ENCODE measurements at regions not wholly inside any gene's neighbourhood (a gene's known extent, or its start where the extent isn't known, plus 50 kb on each side); places are given as distances from the start of the nearest gene placed in this dataset.
"Not testable (repeated sequence)": the region's sequence is repeated elsewhere in the genome, so short reads cannot be mapped to it uniquely, and the experiment has no call there.

- peaks cover 2% of the 10 kb centered on the region; the same call in 1 of the 2 replicates for H3K27me3 ChIP-seq (ENCODE audit: control insufficient read depth, low read length)
- H3K4me1 ChIP-seq (ENCODE audit: control insufficient read depth, low read length): no peaks in the 10 kb centered on the region
- no peak overlapping the region for H3K4me3 ChIP-seq (ENCODE audit: low read length)
- H3F3A ChIP-seq (ENCODE audit: control insufficient read depth, insufficient read depth): no peaks in the 10 kb centered on the region
- no peak for TF ChIP-seq EZH2phosphoT487 (IDR thresholded peaks at IDR 0.05; ENCODE audit: borderline replicate concordance, low read length)
- no peak for TF ChIP-seq CTCF (IDR thresholded peaks at IDR 0.05; ENCODE audit: low read depth, low read length, poor library complexity, severe bottlenecking)
- no peak overlapping the region for H3K27ac ChIP-seq (ENCODE audit: low read depth, low read length)
- H3K79me2 ChIP-seq (ENCODE audit: control insufficient read depth, low read length): no peaks in the 10 kb centered on the region
- no peaks in the 10 kb centered on the region for H3K36me3 ChIP-seq (ENCODE audit: control insufficient read depth, low read length)
- no peak overlapping the region for H3K4me2 ChIP-seq (ENCODE audit: low read length)
- peaks cover 6% of the 10 kb centered on the region; the same call in 1 of the 2 replicates for H3K9me3 ChIP-seq (ENCODE audit: control insufficient read depth, insufficient read depth, low read length)
- no peaks in the 10 kb centered on the region for H4K20me1 ChIP-seq (ENCODE audit: control insufficient read depth, insufficient read depth, low read depth, low read length)
- H3K9me2 ChIP-seq (replicated peaks; ENCODE audit: control insufficient read depth, low read length): no peaks in the 10 kb centered on the region
Observed at GRCh38 chr7:155938129-155938528, 125.9 kb upstream of the SHH start.

- Histone ChIP-seq H3K4me3 (ENCODE audit: low read length) (no peak overlapping the region), H3K27me3 (ENCODE audit: control insufficient read depth, low read length) (no peaks in the 10 kb centered on the region; the same call in 1 of the 2 replicates), H3K27ac (ENCODE audit: low read depth, low read length) (no peak overlapping the region), H3K9me3 (ENCODE audit: control insufficient read depth, insufficient read depth, low read length) (peaks cover 6% of the 10 kb centered on the region; the same call in 1 of the 2 replicates), H4K20me1 (ENCODE audit: control insufficient read depth, insufficient read depth, low read depth, low read length) (no peaks in the 10 kb centered on the region), H3K4me1 (ENCODE audit: control insufficient read depth, low read length) (no peaks in the 10 kb centered on the region), H3K79me2 (ENCODE audit: control insufficient read depth, low read length) (no peaks in the 10 kb centered on the region), H3K4me2 (ENCODE audit: low read length) (no peak overlapping the region), H3F3A (ENCODE audit: control insufficient read depth, insufficient read depth) (no peaks in the 10 kb centered on the region), H3K36me3 (ENCODE audit: control insufficient read depth, low read length) (no peaks in the 10 kb centered on the region), H3K9me2 (replicated peaks; ENCODE audit: control insufficient read depth, low read length) (no peaks in the 10 kb centered on the region)
- TF ChIP-seq EZH2phosphoT487 (IDR thresholded peaks at IDR 0.05; ENCODE audit: borderline replicate concordance, low read length): no peak
- TF ChIP-seq CTCF (IDR thresholded peaks at IDR 0.05; ENCODE audit: low read depth, low read length, poor library complexity, severe bottlenecking): no peak
Observed at GRCh38 chr7:155935726-155936125, 123.5 kb upstream of the SHH start.

- H3K4me3 ChIP-seq (ENCODE audit: low read length): no peak overlapping the region
- H3K4me1 ChIP-seq (ENCODE audit: control insufficient read depth, low read length): no peaks in the 10 kb centered on the region
- no peak overlapping the region for H3K4me2 ChIP-seq (ENCODE audit: low read length)
- H3K79me2 ChIP-seq (ENCODE audit: control insufficient read depth, low read length): no peaks in the 10 kb centered on the region
- H3K27me3 ChIP-seq (ENCODE audit: control insufficient read depth, low read length): no peaks in the 10 kb centered on the region
- no peak overlapping the region for H3K27ac ChIP-seq (ENCODE audit: low read depth, low read length)
- no peak for TF ChIP-seq EZH2phosphoT487 (IDR thresholded peaks at IDR 0.05; ENCODE audit: borderline replicate concordance, low read length)
- TF ChIP-seq CTCF (IDR thresholded peaks at IDR 0.05; ENCODE audit: low read depth, low read length, poor library complexity, severe bottlenecking): no peak
- H4K20me1 ChIP-seq (ENCODE audit: control insufficient read depth, insufficient read depth, low read depth, low read length): no peaks in the 10 kb centered on the region
- H3K36me3 ChIP-seq (ENCODE audit: control insufficient read depth, low read length): no peaks in the 10 kb centered on the region
- no peaks in the 10 kb centered on the region for H3F3A ChIP-seq (ENCODE audit: control insufficient read depth, insufficient read depth)
- H3K9me2 ChIP-seq (replicated peaks; ENCODE audit: control insufficient read depth, low read length): no peaks in the 10 kb centered on the region
- H3K9me3 ChIP-seq (ENCODE audit: control insufficient read depth, insufficient read depth, low read length): peaks cover 6% of the 10 kb centered on the region; the same call in 1 of the 2 replicates
Observed at GRCh38 chr7:155935005-155935557, 122.8 kb upstream of the SHH start.

- not testable (repeated sequence) for H3K27me3 ChIP-seq (ENCODE audit: control insufficient read depth, low read length); H3K4me2 ChIP-seq (ENCODE audit: low read length); H3F3A ChIP-seq (ENCODE audit: control insufficient read depth, insufficient read depth); H3K4me3 ChIP-seq (ENCODE audit: low read length); H3K9me3 ChIP-seq (ENCODE audit: control insufficient read depth, insufficient read depth, low read length); H3K9me2 ChIP-seq (replicated peaks; ENCODE audit: control insufficient read depth, low read length); H3K27ac ChIP-seq (ENCODE audit: low read depth, low read length); H3K4me1 ChIP-seq (ENCODE audit: control insufficient read depth, low read length); H3K79me2 ChIP-seq (ENCODE audit: control insufficient read depth, low read length); H3K36me3 ChIP-seq (ENCODE audit: control insufficient read depth, low read length); H4K20me1 ChIP-seq (ENCODE audit: control insufficient read depth, insufficient read depth, low read depth, low read length)
Observed at GRCh38 chr7:155932324-155932723, 120.1 kb upstream of the SHH start.

All from DOHH2 (cell line).